Smooth muscle cell (in vitro differentiated cells): ENCODE measurements at regions not wholly inside any gene's neighbourhood (a gene's known extent, or its start where the extent isn't known, plus 50 kb on each side); places are given as distances from the start of the nearest gene placed in this dataset.

Source experiments
- DNase-seq: peaks from one replicate; lab custom pipeline; 2025; ENCODE audit not compliant: unreplicated experiment; lab: John Stamatoyannopoulos, UW
- H2AFZ ChIP-seq: fragments of 200-600 bp; sonication (generic); 2 replicates; pipeline ENCODE4 v1.6.0; 2016; ENCODE audit warnings: antibody characterized with exemption, low read depth, mild to moderate bottlenecking
- H3F3A ChIP-seq: fragments of 200-600 bp; sonication (generic); 2 replicates; pipeline ENCODE4 v1.6.0; 2017; ENCODE audit warnings: antibody characterized with exemption, low read depth
- H3K27ac ChIP-seq: fragments of 200-600 bp; sonication (generic); 2 replicates; pipeline ENCODE4 v1.5.1; 2016; ENCODE audit warnings: low read depth, mild to moderate bottlenecking
- H3K27me3 ChIP-seq: fragments of 200-600 bp; sonication (generic); 2 replicates; pipeline ENCODE4 v1.6.1; 2016; ENCODE audit warnings: low read depth, mild to moderate bottlenecking
- H3K36me3 ChIP-seq: fragments of 200-600 bp; sonication (generic); 2 replicates; pipeline ENCODE4 v1.5.1; 2016; ENCODE audit warnings: low read depth
- H3K4me1 ChIP-seq: fragments of 200-600 bp; sonication (generic); 2 replicates; pipeline ENCODE4 v1.5.1; 2016; ENCODE audit warnings: low read depth
- H3K4me2 ChIP-seq: fragments of 200-600 bp; sonication (generic); 2 replicates; pipeline ENCODE4 v1.6.0; 2016; ENCODE audit warnings: mild to moderate bottlenecking
- H3K4me3 ChIP-seq: fragments of 200-600 bp; sonication (generic); 2 replicates; pipeline ENCODE4 v1.5.1; 2016; ENCODE audit warnings: mild to moderate bottlenecking
- H3K79me2 ChIP-seq: fragments of 200-600 bp; sonication (generic); 2 replicates; pipeline ENCODE4 v1.6.0; 2016; ENCODE audit warnings: low read depth, mild to moderate bottlenecking
- H3K9ac ChIP-seq: fragments of 200-600 bp; sonication (generic); 2 replicates; pipeline ENCODE4 v1.6.0; 2016; ENCODE audit warnings: low read depth
- H3K9me3 ChIP-seq: fragments of 200-600 bp; sonication (generic); replicated peaks from 2 replicates; pipeline ENCODE4 v1.5.1; 2016; ENCODE audit warnings: low read depth
- H4K20me1 ChIP-seq: fragments of 200-600 bp; sonication (generic); 2 replicates; pipeline ENCODE4 v1.6.0; 2016; ENCODE audit warnings: low read depth
- CTCF ChIP-seq: fragments of 200-600 bp; sonication (generic); IDR thresholded peaks from 2 replicates; pipeline ENCODE4 v1.5.1; 2017; ENCODE audit warnings: borderline replicate concordance, mild to moderate bottlenecking, antibody characterized with exemption; ENCODE audit not compliant: insufficient read depth, poor library complexity, severe bottlenecking
- WGBS: methylation state at CpG from one replicate; pipeline ENCODE4 v1.1.7; 2016; ENCODE audit warnings: low lambda C conversion rate; 5-methylcytosine and 5-hydroxymethylcytosine counted together

GRCh38 chr2:21452263-21452662, 328.5 kb downstream of the TDRD15 start:
- H3K4me3 ChIP-seq: no peak overlapping the region
- H2AFZ ChIP-seq: no peak overlapping the region
- WGBS: 56% methylated on average over 5 of the region's 5 CpGs

GRCh38 chr2:21452678-21453077, 328.9 kb downstream of the TDRD15 start:
- no peak overlapping the region for H3K9ac ChIP-seq
- TF ChIP-seq CTCF: no peak
- H3F3A ChIP-seq: no peaks in the 10 kb centered on the region
- no peaks in the 10 kb centered on the region for H3K9me3 ChIP-seq
- no peaks in the 10 kb centered on the region for H3K79me2 ChIP-seq
- no peak overlapping the region for H2AFZ ChIP-seq
- no peaks in the 10 kb centered on the region for H3K36me3 ChIP-seq
- no peaks in the 10 kb centered on the region for H3K27me3 ChIP-seq
- no peak overlapping the region for H3K27ac ChIP-seq
- WGBS: 38% methylated on average over 5 of the region's 5 CpGs
- no peaks in the 10 kb centered on the region for H3K4me1 ChIP-seq
- H3K4me2 ChIP-seq: no peak overlapping the region
- H3K4me3 ChIP-seq: no peak overlapping the region
- DNase-seq: no peak
- H4K20me1 ChIP-seq: no peaks in the 10 kb centered on the region

More at GRCh38 chr2:21452263-21452662, 328.5 kb downstream of the TDRD15 start:
- Histone ChIP-seq H3K36me3 (no peaks in the 10 kb centered on the region), H3K9ac (no peak overlapping the region), H3K27ac (no peak overlapping the region), H3K27me3 (no peaks in the 10 kb centered on the region), H3K9me3 (no peaks in the 10 kb centered on the region), H4K20me1 (no peaks in the 10 kb centered on the region), H3K4me2 (no peak overlapping the region), H3K4me1 (no peaks in the 10 kb centered on the region), H3F3A (no peaks in the 10 kb centered on the region), H3K79me2 (no peaks in the 10 kb centered on the region)
- no peak for DNase-seq
- no peak for TF ChIP-seq CTCF

- H3K27me3 ChIP-seq: no peaks in the 10 kb centered on the region
- H3K9me3 ChIP-seq: no peaks in the 10 kb centered on the region
- no peak overlapping the region for H3K9ac ChIP-seq
- H2AFZ ChIP-seq: no peak overlapping the region
- no peaks in the 10 kb centered on the region for H3F3A ChIP-seq
- H3K4me3 ChIP-seq: no peak overlapping the region
- H3K27ac ChIP-seq: no peak overlapping the region
- TF ChIP-seq CTCF: no peak
- H3K36me3 ChIP-seq: no peaks in the 10 kb centered on the region
- WGBS: 92% methylated on average over 8 of the region's 8 CpGs
- no peak for DNase-seq
- H4K20me1 ChIP-seq: no peaks in the 10 kb centered on the region
- no peak overlapping the region for H3K4me2 ChIP-seq
- no peaks in the 10 kb centered on the region for H3K4me1 ChIP-seq
- H3K79me2 ChIP-seq: no peaks in the 10 kb centered on the region
Observed at GRCh38 chr2:21453723-21454450, 330.1 kb downstream of the TDRD15 start.

GRCh38 chr2:21454839-21455238, 331.1 kb downstream of the TDRD15 start:
- H4K20me1 ChIP-seq: no peaks in the 10 kb centered on the region
- no peak for TF ChIP-seq CTCF
- H3K4me1 ChIP-seq: no peaks in the 10 kb centered on the region
- H3K9ac ChIP-seq: no peak overlapping the region
- no peak overlapping the region for H2AFZ ChIP-seq
- 94% methylated on average over 2 of the region's 2 CpGs for WGBS
- no peak overlapping the region for H3K27ac ChIP-seq
- H3K4me3 ChIP-seq: no peak overlapping the region
- H3F3A ChIP-seq: no peaks in the 10 kb centered on the region
- H3K9me3 ChIP-seq: no peaks in the 10 kb centered on the region
- H3K27me3 ChIP-seq: no peaks in the 10 kb centered on the region
- H3K4me2 ChIP-seq: no peak overlapping the region
- H3K36me3 ChIP-seq: no peaks in the 10 kb centered on the region
- no peak for DNase-seq
- no peaks in the 10 kb centered on the region for H3K79me2 ChIP-seq
